H1 (cell line): ENCODE measurements at regions not wholly inside any gene's neighbourhood (a gene's known extent, or its start where the extent isn't known, plus 50 kb on each side); places are given as distances from the start of the nearest gene placed in this dataset.

Source experiments
- EP300 ChIP-seq, 2 experiments: IDR thresholded peaks; 1 replicate in 1 of 2; 2 replicates in 1 of 2; pipeline ENCODE4 v1.6.1; 2011 to 2012; ENCODE audit warnings: low read depth in 2 of 2, low read length in 2 of 2, mild to moderate bottlenecking in 2 of 2, borderline replicate concordance in 1 of 2, inconsistent platforms in 1 of 2, moderate library complexity in 1 of 2
- JUND ChIP-seq: IDR thresholded peaks from 2 replicates; pipeline ENCODE4 v1.6.1; 2011; ENCODE audit warnings: mild to moderate bottlenecking, improper control_type of control experiment, low read length
- KDM1A ChIP-seq: fragments of 200-600, 300-600 bp; sonication (generic); IDR thresholded peaks from 2 replicates; pipeline ENCODE4 v1.7.1; 2016; ENCODE audit warnings: mild to moderate bottlenecking, low read length, borderline replicate concordance
- SAP30 ChIP-seq: fragments of 300-600 bp; sonication (generic); IDR thresholded peaks from 2 replicates; pipeline ENCODE4 v1.7.1; 2012; ENCODE audit warnings: low read length, moderate library complexity, mild to moderate bottlenecking, inconsistent platforms; ENCODE audit not compliant: insufficient read depth, insufficient replicate concordance
- ZNF274 ChIP-seq: IDR thresholded peaks from 2 replicates; pipeline ENCODE4 v1.7.0; 2012; ENCODE audit warnings: low read length, borderline replicate concordance; ENCODE audit errors: extremely low read depth
- TF ChIP-seq, protein P1 (sequence below), 3 experiments: IDR thresholded peaks; 1 replicate in 2 of 3; 2 replicates in 1 of 3; pipeline versions ENCODE4 v1.5.1 to v1.6.1; 2011; ENCODE audit warnings: low read length in 3 of 3, mild to moderate bottlenecking in 3 of 3, inconsistent platforms in 2 of 3, low read depth in 1 of 3, moderate library complexity in 1 of 3; ENCODE audit not compliant: insufficient read depth in 1 of 3; ENCODE audit errors: control extremely low read depth in 1 of 3
- TF ChIP-seq, protein P2 (sequence below): IDR thresholded peaks from 2 replicates; pipeline ENCODE4 v1.6.1; 2012; ENCODE audit warnings: low read length, inconsistent platforms
- TF ChIP-seq, protein P3 (sequence below): IDR thresholded peaks from 2 replicates; pipeline ENCODE4 v1.6.1; 2012; ENCODE audit warnings: inconsistent platforms

DNA sequence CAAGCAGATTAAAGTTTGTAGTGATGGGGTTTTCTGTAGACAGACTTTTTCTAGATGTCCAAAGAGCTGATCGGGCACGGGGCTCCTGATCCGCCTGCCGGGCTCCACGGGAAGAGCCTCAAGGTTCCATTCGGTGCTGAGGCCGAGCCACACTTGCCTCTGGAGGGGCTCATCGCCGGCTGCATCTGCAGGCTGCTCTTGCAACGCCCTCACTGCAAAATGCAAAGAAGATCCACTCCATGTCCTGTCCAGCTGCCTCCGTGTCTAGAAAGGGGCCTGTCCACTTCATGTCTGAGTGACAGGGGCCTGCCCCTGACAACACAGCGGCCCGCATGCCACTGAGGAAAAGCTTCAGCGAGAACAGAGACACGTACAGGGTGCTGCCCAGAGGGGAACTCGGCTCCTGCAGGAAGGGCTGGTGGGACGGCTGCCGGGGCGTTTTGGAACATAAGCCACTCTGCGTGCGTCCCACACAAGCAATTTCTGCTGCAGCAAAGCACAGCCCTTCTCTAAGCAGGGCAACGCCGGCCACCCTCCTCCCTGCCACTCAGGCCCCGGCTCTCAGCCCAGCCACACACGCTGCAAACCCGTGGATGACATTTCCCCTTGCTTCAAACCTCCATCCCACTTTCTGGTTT is 53.6 kb upstream of the CTDP1 start:
- TF ChIP-seq ZNF274 (no peak), JUND (no peak), SAP30 (no peak), EP300 (IDR thresholded peaks at IDR 0.05; ENCODE audit: borderline replicate concordance in 1 of 2, low read depth in 2 of 2, low read length in 2 of 2) (no peak), KDM1A (no peak)
- TF ChIP-seq, protein P1, sequence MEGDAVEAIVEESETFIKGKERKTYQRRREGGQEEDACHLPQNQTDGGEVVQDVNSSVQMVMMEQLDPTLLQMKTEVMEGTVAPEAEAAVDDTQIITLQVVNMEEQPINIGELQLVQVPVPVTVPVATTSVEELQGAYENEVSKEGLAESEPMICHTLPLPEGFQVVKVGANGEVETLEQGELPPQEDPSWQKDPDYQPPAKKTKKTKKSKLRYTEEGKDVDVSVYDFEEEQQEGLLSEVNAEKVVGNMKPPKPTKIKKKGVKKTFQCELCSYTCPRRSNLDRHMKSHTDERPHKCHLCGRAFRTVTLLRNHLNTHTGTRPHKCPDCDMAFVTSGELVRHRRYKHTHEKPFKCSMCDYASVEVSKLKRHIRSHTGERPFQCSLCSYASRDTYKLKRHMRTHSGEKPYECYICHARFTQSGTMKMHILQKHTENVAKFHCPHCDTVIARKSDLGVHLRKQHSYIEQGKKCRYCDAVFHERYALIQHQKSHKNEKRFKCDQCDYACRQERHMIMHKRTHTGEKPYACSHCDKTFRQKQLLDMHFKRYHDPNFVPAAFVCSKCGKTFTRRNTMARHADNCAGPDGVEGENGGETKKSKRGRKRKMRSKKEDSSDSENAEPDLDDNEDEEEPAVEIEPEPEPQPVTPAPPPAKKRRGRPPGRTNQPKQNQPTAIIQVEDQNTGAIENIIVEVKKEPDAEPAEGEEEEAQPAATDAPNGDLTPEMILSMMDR (IDR thresholded peaks at IDR 0.05; ENCODE audit: control extremely low read depth in 1 of 3, insufficient read depth in 1 of 3, low read depth in 1 of 3, low read length in 3 of 3) = no peak
- TF ChIP-seq, protein P2, sequence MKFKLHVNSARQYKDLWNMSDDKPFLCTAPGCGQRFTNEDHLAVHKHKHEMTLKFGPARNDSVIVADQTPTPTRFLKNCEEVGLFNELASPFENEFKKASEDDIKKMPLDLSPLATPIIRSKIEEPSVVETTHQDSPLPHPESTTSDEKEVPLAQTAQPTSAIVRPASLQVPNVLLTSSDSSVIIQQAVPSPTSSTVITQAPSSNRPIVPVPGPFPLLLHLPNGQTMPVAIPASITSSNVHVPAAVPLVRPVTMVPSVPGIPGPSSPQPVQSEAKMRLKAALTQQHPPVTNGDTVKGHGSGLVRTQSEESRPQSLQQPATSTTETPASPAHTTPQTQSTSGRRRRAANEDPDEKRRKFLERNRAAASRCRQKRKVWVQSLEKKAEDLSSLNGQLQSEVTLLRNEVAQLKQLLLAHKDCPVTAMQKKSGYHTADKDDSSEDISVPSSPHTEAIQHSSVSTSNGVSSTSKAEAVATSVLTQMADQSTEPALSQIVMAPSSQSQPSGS = no peak
- TF ChIP-seq, protein P3, sequence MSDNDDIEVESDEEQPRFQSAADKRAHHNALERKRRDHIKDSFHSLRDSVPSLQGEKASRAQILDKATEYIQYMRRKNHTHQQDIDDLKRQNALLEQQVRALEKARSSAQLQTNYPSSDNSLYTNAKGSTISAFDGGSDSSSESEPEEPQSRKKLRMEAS = no peak
